AG10803 (cell line): ENCODE measurements at regions not wholly inside any gene's neighbourhood (a gene's known extent, or its start where the extent isn't known, plus 50 kb on each side); places are given as distances from the start of the nearest gene placed in this dataset.

ENCODE experiments used
- DNase-seq: peaks from one replicate; pipeline ENCODE4 v3.0.0; 2010; ENCODE audit warnings: low read depth
- H3K4me3 ChIP-seq: 2 replicates; pipeline ENCODE4 v1.5.1; 2011; ENCODE audit warnings: mild to moderate bottlenecking, low read length, control low read depth
- CTCF ChIP-seq: conservative IDR thresholded peaks from 2 replicates; pipeline ENCODE4 v1.5.1; 2011; ENCODE audit warnings: mild to moderate bottlenecking, low read length, control low read depth, inconsistent platforms

DNA sequence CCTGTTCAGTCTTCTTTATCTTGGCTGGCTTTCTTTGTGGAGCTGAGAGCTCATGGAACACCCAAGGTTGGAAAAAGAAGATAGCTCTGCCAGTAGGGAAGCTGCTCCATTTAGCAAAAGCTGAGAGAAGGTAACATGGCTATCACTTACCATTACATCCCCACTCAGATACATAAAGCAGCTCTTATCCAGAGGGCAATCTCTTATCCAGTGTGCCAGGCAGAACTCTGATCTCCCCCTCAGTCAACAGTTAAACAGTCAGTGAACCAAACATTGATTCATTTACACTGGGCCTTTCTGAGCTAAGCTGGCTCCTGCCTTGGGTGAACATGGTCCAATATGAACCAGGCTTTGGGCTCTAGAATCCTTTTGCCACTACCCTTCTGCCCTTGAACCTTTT, 624.2 kb downstream of the NTRK3 start:
- no peak overlapping the region for H3K4me3 ChIP-seq
- no peak for DNase-seq
- no peak for TF ChIP-seq CTCF

DNA sequence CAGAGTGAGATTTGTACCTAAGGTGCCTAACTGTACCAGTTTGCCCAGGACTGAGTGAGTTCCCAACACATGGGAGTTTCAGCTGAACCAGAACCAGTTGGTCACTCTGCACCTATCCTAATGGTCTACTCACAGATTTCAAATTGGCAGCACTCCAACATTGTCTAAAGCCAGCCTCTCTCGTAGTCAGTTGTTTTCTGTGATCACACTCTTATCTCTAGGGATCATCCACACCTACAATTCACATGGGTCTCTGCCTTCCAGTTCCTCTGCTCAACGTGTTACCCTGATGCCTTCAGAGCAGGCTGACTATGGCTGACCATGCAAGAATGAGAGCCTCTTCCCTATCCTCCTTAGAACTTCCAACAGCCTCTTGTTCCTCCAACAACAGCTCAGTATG, 624.8 kb downstream of the NTRK3 start:
- TF ChIP-seq CTCF, result no peak
- DNase-seq, result no peak

GRCh38 chr15:87631093-87631492, 625.4 kb downstream of the NTRK3 start:
- no peak for TF ChIP-seq CTCF
- no peak for DNase-seq
- H3K4me3 ChIP-seq, result no peak overlapping the region

More for the DNA sequence above, 624.8 kb downstream of the NTRK3 start:
- no peak overlapping the region for H3K4me3 ChIP-seq

DNA sequence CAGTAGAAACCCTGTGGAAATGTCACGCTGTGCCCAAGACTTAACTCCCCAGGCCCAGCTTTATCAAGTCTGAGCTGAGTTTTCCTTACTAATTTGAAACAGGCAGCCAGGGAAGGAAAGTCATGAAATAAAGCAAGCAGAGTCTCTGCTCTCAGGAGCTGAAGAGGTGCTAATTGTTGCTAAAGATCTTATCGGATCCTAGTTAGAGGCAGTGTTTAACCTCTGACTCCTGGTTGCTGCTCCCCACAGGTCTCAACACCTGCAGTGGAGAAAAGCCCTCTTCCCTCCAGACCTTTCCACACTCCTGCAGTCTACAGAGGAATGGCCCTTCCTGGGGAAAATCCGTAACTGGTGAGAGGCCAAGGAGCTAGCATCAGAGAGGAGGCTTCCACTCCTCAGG, 628.2 kb downstream of the NTRK3 start:
- no peak overlapping the region for H3K4me3 ChIP-seq
- TF ChIP-seq CTCF, result no peak
- no peak for DNase-seq

GRCh38 chr15:87626860-87627259, 629.7 kb downstream of the NTRK3 start:
- no peak for DNase-seq
- TF ChIP-seq CTCF, result no peak
- no peak overlapping the region for H3K4me3 ChIP-seq

- TF ChIP-seq CTCF, result no peak
- no peak overlapping the region for H3K4me3 ChIP-seq
- no peak for DNase-seq
Measured at GRCh38 chr15:87623832-87624231, 632.7 kb downstream of the NTRK3 start.

DNA sequence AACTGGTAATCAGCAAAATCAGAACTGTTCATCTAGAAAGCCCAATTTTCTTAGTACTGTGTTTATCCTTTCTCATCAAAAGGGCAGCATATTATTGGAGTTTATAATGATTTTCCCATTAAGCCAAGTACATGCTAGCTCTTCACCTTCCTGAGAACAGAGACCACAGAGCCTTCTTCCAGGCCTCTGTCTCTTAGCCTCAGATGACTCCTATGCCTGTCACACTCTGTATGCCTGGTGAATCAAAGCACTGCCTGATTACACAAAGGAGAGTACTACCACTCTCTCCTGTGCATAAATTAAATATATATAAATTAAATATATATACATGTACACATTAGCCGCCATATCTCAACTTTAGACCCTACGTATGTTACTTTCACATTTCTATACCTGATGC, 636.1 kb downstream of the NTRK3 start:
- H3K4me3 ChIP-seq, result no peak overlapping the region
- no peak for DNase-seq
- no peak for TF ChIP-seq CTCF
